NB4 (cell line): ENCODE measurements at regions not wholly inside any gene's neighbourhood (a gene's known extent, or its start where the extent isn't known, plus 50 kb on each side); places are given as distances from the start of the nearest gene placed in this dataset.

Experiments used
- DNase-seq: peaks from one replicate; pipeline ENCODE4 v3.0.0; 2010; ENCODE audit warnings: low read depth
- H3K4me3 ChIP-seq: one replicate; pipeline ENCODE4 v1.5.1; 2011; ENCODE audit warnings: mild to moderate bottlenecking, low read depth, low read length, moderate library complexity
- CTCF ChIP-seq: IDR thresholded peaks from one replicate; pipeline ENCODE4 v1.5.1; 2012; ENCODE audit warnings: low read depth, low read length
- MAX ChIP-seq: IDR thresholded peaks from 2 replicates; pipeline ENCODE4 v1.6.1; 2011; ENCODE audit warnings: low read depth, low read length
- MYC ChIP-seq: IDR thresholded peaks from 2 replicates; pipeline ENCODE4 v1.6.1; 2011; ENCODE audit warnings: low read depth, low read length
- POLR2A ChIP-seq: IDR thresholded peaks from 2 replicates; pipeline ENCODE4 v1.6.1; 2011; ENCODE audit warnings: mild to moderate bottlenecking; ENCODE audit not compliant: insufficient read length; ENCODE audit errors: extremely low read depth

- DNase-seq = no peak
- no peak overlapping the region for H3K4me3 ChIP-seq
- TF ChIP-seq MAX (no peak), POLR2A (no peak), MYC (no peak), CTCF (no peak)
These were observed 213.3 kb downstream of the PARM1 start for GRCh38 chr4:75146223-75146622.

- no peak overlapping the region for H3K4me3 ChIP-seq
- no peak for DNase-seq
- no peak for TF ChIP-seq MYC
- TF ChIP-seq POLR2A = no peak
- TF ChIP-seq CTCF = no peak
- no peak for TF ChIP-seq MAX
These were observed 211.6 kb downstream of the PARM1 start for GRCh38 chr4:75144475-75144874.

GRCh38 chr4:75142850-75143249 lies 209.9 kb downstream of the PARM1 start:
- H3K4me3 ChIP-seq = no peak overlapping the region
- no peak for DNase-seq
- TF ChIP-seq MYC (no peak), MAX (no peak), CTCF (no peak), POLR2A (no peak)

GRCh38 chr4:75142382-75142781 lies 209.5 kb downstream of the PARM1 start:
- no peak for TF ChIP-seq POLR2A
- no peak for TF ChIP-seq CTCF

GRCh38 chr4:75141162-75141561 lies 208.2 kb downstream of the PARM1 start:
- H3K4me3 ChIP-seq = no peak overlapping the region
- no peak for TF ChIP-seq CTCF
- TF ChIP-seq MYC = no peak
- TF ChIP-seq MAX = no peak
- no peak for TF ChIP-seq POLR2A
- DNase-seq = no peak

More at GRCh38 chr4:75142382-75142781, 209.5 kb downstream of the PARM1 start:
- no peak overlapping the region for H3K4me3 ChIP-seq
- no peak for DNase-seq

- TF ChIP-seq MYC (no peak), POLR2A (no peak), MAX (no peak), CTCF (no peak)
- no peak for DNase-seq
- no peak overlapping the region for H3K4me3 ChIP-seq
These were observed 204.4 kb downstream of the PARM1 start for GRCh38 chr4:75137302-75137701.
